RWPE1 (cell line): ENCODE measurements at regions not wholly inside any gene's neighbourhood (a gene's known extent, or its start where the extent isn't known, plus 50 kb on each side); places are given as distances from the start of the nearest gene placed in this dataset.

ENCODE experiments used
- CTCF ChIA-PET: fragments of 350-600 bp; sonication (Branson Sonifier 250); formaldehyde crosslinking; extraction: SDS; loops from one replicate; lab custom pipeline; 2021; lab: Yijun Ruan, JAX
- POLR2A ChIA-PET: fragments of 400-600 bp; formaldehyde crosslinking; extraction: SDS; loops from one replicate; lab custom pipeline; 2020; ENCODE audit warnings: antibody characterized with exemption; ENCODE audit not compliant: low non-redundant PET; lab: Yijun Ruan, JAX
- DNase-seq: peaks from one replicate; pipeline ENCODE4 v3.0.0; 2012; ENCODE audit warnings: low spot score
- H3K27ac ChIP-seq: fragments of 450-650 bp; 2 replicates; pipeline ENCODE4 v1.5.1; 2017
- TF ChIP-seq, protein P1 (sequence below): fragments of 450-650 bp; conservative IDR thresholded peaks from 2 replicates; pipeline ENCODE4 v1.5.1; 2017; ENCODE audit warnings: low read depth, mild to moderate bottlenecking

DNA sequence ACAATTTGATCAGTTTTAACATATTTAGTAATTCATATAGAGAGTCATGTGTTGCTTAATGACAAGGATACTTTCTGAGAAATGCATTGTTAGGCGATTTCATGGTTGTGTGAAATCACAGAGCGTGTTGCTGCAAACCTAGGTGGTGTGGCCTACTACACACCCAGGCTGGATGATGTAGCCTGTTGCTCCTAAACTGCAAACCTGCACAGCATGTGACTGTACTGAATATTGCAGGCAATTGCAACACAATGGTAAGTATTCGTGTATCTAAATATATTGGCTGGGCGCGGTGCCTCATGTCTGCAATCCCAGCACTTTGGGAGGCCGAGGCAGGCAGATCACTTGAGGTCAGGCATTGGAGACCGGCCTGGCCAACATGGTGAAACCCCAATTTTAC lies 73.7 kb upstream of the BAIAP2L1 start:
- CTCF ChIA-PET: interaction anchor here (0.7 to 1.0 kb wide), 3 partner anchors 54 to 362 kb away, joined by 5 to 18 read pairs (median 7); no protein-coding TSS in a partner anchor
- TF ChIP-seq, protein P1, sequence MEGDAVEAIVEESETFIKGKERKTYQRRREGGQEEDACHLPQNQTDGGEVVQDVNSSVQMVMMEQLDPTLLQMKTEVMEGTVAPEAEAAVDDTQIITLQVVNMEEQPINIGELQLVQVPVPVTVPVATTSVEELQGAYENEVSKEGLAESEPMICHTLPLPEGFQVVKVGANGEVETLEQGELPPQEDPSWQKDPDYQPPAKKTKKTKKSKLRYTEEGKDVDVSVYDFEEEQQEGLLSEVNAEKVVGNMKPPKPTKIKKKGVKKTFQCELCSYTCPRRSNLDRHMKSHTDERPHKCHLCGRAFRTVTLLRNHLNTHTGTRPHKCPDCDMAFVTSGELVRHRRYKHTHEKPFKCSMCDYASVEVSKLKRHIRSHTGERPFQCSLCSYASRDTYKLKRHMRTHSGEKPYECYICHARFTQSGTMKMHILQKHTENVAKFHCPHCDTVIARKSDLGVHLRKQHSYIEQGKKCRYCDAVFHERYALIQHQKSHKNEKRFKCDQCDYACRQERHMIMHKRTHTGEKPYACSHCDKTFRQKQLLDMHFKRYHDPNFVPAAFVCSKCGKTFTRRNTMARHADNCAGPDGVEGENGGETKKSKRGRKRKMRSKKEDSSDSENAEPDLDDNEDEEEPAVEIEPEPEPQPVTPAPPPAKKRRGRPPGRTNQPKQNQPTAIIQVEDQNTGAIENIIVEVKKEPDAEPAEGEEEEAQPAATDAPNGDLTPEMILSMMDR: no peak
- DNase-seq: no peak
- H3K27ac ChIP-seq: peak overlapping the region; percentile 73
- POLR2A ChIA-PET: no interaction called here

DNA sequence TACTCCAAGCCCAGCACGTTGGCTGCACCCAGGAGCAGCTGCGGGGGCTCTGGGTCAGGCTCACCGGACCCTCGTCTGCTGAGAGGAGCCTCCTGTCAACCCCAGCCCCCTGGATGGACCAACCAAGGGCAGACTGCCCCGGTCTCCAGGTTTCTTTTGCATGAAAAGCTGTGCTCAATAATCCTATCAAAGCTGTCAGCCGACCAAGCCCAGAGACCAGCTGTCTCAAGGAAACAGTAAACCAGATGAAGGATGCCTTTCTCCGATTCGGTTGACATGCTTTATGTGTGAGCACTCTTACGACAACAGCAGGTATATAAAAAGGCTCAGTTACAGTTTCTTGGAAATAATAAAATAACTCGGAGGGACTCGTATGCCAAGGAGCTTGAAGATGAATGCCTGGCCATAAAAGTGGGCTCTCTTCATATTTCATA lies 71.6 kb upstream of the BAIAP2L1 start:
- H3K27ac ChIP-seq: no peak overlapping the region
- DNase-seq: no peak
- POLR2A ChIA-PET: no interaction called here
- CTCF ChIA-PET: no interaction called here
- TF ChIP-seq, protein P1: no peak

DNA sequence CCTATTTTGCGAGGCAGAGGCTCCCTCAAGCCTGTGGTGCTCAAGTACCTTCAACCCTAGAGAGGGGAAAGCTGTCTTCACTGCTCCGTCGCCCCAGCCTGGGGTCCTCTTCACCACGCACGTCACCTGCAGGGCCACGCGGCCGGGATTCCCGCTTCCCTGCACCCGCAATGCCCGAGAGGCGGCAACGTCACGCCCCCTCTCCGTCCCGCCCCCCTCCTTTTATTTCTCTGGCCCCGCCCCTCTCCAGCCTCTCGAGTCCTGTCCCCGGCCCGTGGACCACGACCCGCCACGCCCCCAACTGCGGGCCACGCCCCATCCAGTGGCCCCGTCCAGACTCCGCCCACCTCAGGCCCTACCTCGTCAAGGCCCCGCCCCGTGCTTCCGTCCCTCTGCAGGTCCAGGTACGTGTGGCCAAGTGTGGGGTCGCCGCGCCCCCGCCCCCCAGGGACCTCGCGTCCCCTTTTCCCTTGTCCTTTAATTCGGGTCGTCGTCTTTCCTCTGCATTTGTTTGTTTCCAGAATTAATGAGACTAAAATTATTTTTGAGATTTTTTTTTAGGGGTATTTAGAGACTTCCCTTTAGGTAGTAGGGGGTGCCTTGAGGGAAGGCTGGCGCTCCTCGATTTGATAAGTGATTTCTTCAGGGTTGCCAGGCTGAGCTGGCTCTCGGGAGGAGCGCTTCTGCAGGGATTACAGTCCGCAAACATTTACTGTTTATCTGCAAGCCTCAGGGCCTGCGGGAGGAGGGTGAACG lies 69.8 kb upstream of the BAIAP2L1 start:
- peak; percentile 74 for DNase-seq
- H3K27ac ChIP-seq: no peak overlapping the region
- TF ChIP-seq, protein P1: no peak
- ChIA-PET CTCF (interaction anchor here (0.6 kb wide), 3 partner anchors 214 to 437 kb away, joined by 3 read pairs; no protein-coding TSS in a partner anchor), POLR2A (no interaction called here)

DNA sequence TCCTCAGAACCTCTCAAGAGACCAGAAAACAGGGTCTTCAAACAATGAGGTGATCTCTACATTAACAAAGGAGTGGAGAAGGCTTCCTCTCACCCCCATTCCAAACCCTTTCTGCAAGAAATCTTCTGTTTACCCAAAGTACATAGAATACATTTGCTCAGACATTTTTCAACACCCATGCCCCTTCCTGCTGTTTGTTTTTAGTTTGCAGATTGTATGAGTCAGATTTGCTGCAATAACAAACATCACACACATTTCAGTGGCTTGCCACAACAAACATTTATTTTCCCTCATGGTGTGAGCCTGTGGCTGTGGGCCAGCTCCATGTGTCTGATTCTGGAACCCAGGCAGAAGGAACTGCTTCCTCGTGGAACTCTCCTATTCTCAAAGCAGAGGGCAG lies 68.2 kb upstream of the BAIAP2L1 start:
- CTCF ChIA-PET: interaction anchor here (0.5 kb wide), 1 partner anchor 24 kb away, joined by 4 read pairs; no protein-coding TSS in a partner anchor
- POLR2A ChIA-PET: no interaction called here

DNA sequence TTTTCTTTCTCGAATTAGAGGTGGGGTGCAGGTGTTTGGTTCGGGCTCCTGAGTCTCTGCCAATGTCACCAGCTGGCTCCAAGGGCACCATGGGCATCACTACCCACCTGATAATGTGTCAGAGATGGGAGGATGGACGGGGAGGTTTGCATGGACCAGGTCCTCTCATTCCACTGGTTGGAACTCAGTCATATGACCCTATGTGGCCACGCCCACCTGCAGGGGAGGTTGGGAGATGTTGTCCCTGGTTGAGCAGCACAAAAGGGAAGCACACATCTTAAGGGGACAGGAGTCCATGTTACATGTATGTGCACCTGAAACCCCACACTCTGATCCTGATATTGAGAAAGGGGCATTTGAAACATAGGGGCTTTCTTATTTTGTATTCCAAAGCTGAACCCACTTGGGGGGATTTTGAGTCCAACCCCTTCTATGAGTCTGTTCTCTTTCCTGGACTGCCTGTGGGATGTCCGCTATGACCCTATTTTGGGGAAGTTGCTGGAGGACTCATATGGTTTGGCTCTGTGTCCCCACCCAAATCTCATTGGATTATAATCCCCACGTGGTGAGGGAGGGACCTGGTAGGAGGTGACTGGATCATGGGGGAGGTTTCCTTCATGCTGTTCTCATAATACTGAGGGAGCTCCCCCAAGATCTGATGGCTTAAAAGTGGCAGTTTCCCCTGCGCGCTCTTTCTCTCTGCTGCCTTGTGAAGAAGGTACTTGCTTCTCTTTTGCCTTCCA lies 66.9 kb upstream of the BAIAP2L1 start:
- ChIA-PET POLR2A (no interaction called here), CTCF (no interaction called here)
- no peak overlapping the region for H3K27ac ChIP-seq
- TF ChIP-seq, protein P1: no peak
- DNase-seq: no peak

More for the DNA sequence above, 68.2 kb upstream of the BAIAP2L1 start:
- DNase-seq: no peak
- TF ChIP-seq, protein P1: no peak
- no peak overlapping the region for H3K27ac ChIP-seq

DNA sequence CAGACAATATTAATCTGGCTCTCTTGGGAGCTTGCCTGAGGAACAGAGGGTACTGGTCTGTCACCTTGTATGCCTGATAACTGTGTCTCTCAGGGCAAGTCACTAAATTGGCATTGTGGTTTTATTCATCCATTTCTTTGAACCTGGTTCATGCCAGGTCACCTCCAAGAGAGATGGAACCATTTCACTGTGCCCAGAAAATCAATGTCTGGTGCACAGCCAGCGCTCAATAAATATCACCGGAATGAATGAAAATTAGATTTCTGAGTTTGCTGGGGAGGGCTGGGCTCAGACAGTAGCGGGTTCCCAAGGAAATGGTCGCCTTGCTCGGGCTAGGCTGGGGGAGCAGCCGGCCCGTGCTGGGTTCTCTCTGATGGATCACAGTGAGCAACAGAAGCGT lies 64.1 kb upstream of the BAIAP2L1 start:
- ChIA-PET CTCF (interaction anchor here (0.6 to 0.7 kb wide), 2 partner anchors 10 to 58 kb away, joined by 3 to 7 read pairs; no protein-coding TSS in a partner anchor), POLR2A (interaction anchor here (0.5 kb wide), 1 partner anchor 149 kb away, joined by 5 read pairs; no protein-coding TSS in a partner anchor)
- no peak overlapping the region for H3K27ac ChIP-seq
- TF ChIP-seq, protein P1: no peak
- no peak for DNase-seq
